ENCODE measurements at regions not wholly inside any gene's neighbourhood (a gene's known extent, or its start where the extent isn't known, plus 50 kb on each side); places are given as distances from the start of the nearest gene placed in this dataset.

DNA sequence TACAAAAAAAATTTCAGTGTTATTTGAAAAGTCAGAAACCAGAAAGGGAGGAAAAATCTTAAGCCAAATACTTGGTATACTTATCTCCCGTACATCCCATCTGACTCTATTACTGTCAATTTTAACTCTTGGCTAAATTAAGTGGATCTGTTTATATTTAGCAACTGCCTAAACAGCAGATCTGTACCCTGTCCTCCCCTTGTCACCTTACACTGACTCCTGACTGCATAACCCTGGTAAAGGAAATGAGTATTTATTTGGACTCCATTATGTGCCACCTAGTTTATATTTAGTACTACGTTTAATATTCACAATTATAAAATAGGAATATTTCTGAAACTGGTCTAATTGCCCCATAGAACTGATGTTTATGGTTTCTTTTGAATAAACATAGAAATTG lies 730.2 kb upstream of the GJE1 start:
- no peak overlapping the region for H3K4me3 ChIP-seq (ENCODE audit: low read depth, low read length)
- DNase-seq (ENCODE audit: low read depth): no peak
- no peak for FAIRE-seq

GRCh38 chr6:141401851-141402250 lies 730.9 kb upstream of the GJE1 start:
- FAIRE-seq: no peak
- TF ChIP-seq CTCF (IDR thresholded peaks at IDR 0.05; ENCODE audit: insufficient read depth, low read length, severe bottlenecking): no peak
- Histone ChIP-seq H3K4me3 (ENCODE audit: low read depth, low read length) (no peak overlapping the region), H3K36me3 (ENCODE audit: control insufficient read depth, insufficient read depth, low read length) (no peaks in the 10 kb centered on the region), H3K27me3 (ENCODE audit: control insufficient read depth, insufficient read depth, low read length) (no peaks in the 10 kb centered on the region)
- DNase-seq (ENCODE audit: low read depth): no peak

More for the DNA sequence above, 730.2 kb upstream of the GJE1 start:
- Histone ChIP-seq H3K27me3 (ENCODE audit: control insufficient read depth, insufficient read depth, low read length) (no peaks in the 10 kb centered on the region), H3K36me3 (ENCODE audit: control insufficient read depth, insufficient read depth, low read length) (no peaks in the 10 kb centered on the region)
- no peak for TF ChIP-seq CTCF (IDR thresholded peaks at IDR 0.05; ENCODE audit: insufficient read depth, low read length, severe bottlenecking)

GRCh38 chr6:141401168-141401567 lies 731.6 kb upstream of the GJE1 start:
- TF ChIP-seq CTCF (IDR thresholded peaks at IDR 0.05; ENCODE audit: insufficient read depth, low read length, severe bottlenecking): no peak
- Histone ChIP-seq H3K36me3 (ENCODE audit: control insufficient read depth, insufficient read depth, low read length) (no peaks in the 10 kb centered on the region), H3K27me3 (ENCODE audit: control insufficient read depth, insufficient read depth, low read length) (no peaks in the 10 kb centered on the region), H3K4me3 (ENCODE audit: low read depth, low read length) (no peak overlapping the region)
- FAIRE-seq (no peak), DNase-seq (ENCODE audit: low read depth) (no peak)

- no peak for FAIRE-seq
- Histone ChIP-seq H3K4me3 (ENCODE audit: low read depth, low read length) (no peak overlapping the region), H3K36me3 (ENCODE audit: control insufficient read depth, insufficient read depth, low read length) (no peaks in the 10 kb centered on the region), H3K27me3 (ENCODE audit: control insufficient read depth, insufficient read depth, low read length) (no peaks in the 10 kb centered on the region)
- TF ChIP-seq CTCF (IDR thresholded peaks at IDR 0.05; ENCODE audit: insufficient read depth, low read length, severe bottlenecking): no peak
- no peak for DNase-seq (ENCODE audit: low read depth)
These were observed 733.8 kb upstream of the GJE1 start for GRCh38 chr6:141398949-141399348.

GRCh38 chr6:141395443-141396008 lies 737.2 kb upstream of the GJE1 start:
- no peak for TF ChIP-seq CTCF (IDR thresholded peaks at IDR 0.05; ENCODE audit: insufficient read depth, low read length, severe bottlenecking)
- FAIRE-seq: peak; percentile 23

DNA sequence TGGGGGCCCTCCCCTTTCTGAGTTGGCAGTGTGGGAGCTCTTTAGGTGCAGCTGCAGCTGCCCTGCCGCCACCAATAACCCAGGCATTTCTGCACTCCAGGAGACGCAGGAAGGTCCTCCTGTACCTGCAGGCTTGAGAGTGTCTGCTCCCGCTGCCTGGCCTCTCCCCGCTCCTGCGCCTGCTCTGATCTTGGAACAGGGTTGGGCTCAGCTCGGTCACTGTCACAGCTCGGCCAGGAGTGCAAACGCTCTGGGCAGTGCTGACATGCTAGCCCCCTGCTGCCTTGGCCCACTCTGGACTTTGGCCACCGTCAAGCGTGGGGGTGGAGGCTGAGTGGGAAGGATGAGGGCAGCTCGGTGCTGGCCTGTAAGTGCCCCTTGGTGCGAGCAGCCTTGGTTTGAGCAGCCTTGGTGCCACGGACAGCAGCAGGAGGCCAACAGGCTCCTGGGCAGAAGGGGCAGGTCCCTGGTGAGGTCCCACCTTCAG lies 738.1 kb upstream of the GJE1 start:
- no peak for TF ChIP-seq CTCF (IDR thresholded peaks at IDR 0.05; ENCODE audit: insufficient read depth, low read length, severe bottlenecking)

More at GRCh38 chr6:141395443-141396008, 737.2 kb upstream of the GJE1 start:
- no peak overlapping the region for H3K4me3 ChIP-seq (ENCODE audit: low read depth, low read length)
- no peaks in the 10 kb centered on the region for H3K27me3 ChIP-seq (ENCODE audit: control insufficient read depth, insufficient read depth, low read length)
- no peak for DNase-seq (ENCODE audit: low read depth)
- H3K36me3 ChIP-seq (ENCODE audit: control insufficient read depth, insufficient read depth, low read length): no peaks in the 10 kb centered on the region

More for the DNA sequence above, 738.1 kb upstream of the GJE1 start:
- Histone ChIP-seq H3K27me3 (ENCODE audit: control insufficient read depth, insufficient read depth, low read length) (no peaks in the 10 kb centered on the region), H3K36me3 (ENCODE audit: control insufficient read depth, insufficient read depth, low read length) (no peaks in the 10 kb centered on the region), H3K4me3 (ENCODE audit: low read depth, low read length) (no peak overlapping the region)
- DNase-seq (ENCODE audit: low read depth) (no peak), FAIRE-seq (no peak)

Data from bronchial epithelial cell (primary cell).